GM23338 (cell line): ENCODE measurements at regions not wholly inside any gene's neighbourhood (a gene's known extent, or its start where the extent isn't known, plus 50 kb on each side); places are given as distances from the start of the nearest gene placed in this dataset.
A peak's percentile ranks its signal among the peaks of the same experiment; 100 is the strongest.

ENCODE experiments used
- ATAC-seq: fragments of 200-7000 bp; cut with Tn5 transposase; 3 replicates; pipeline ENCODE4 v1.9.1; 2020
- DNase-seq: peaks from one replicate; pipeline ENCODE4 v3.0.0-alpha.2; 2015; ENCODE audit warnings: low spot score
- H2AFZ ChIP-seq: fragments of 200-600 bp; sonication (generic); 2 replicates; pipeline ENCODE4 v1.8.0; 2016; ENCODE audit warnings: antibody characterized with exemption, mild to moderate bottlenecking, moderate library complexity
- H3F3A ChIP-seq: fragments of 200-600 bp; sonication (generic); replicated peaks from 2 replicates; pipeline ENCODE4 v1.8.0; 2017; ENCODE audit warnings: antibody characterized with exemption, mixed run types, low read depth
- H3K27ac ChIP-seq: fragments of 200-600 bp; sonication (generic); 2 replicates; pipeline ENCODE4 v1.6.1; 2016; ENCODE audit warnings: low read depth
- H3K27me3 ChIP-seq: fragments of 200-600 bp; sonication (generic); 2 replicates; pipeline ENCODE4 v1.8.0; 2016; ENCODE audit warnings: mild to moderate bottlenecking, mixed run types, moderate library complexity; ENCODE audit not compliant: insufficient read depth
- H3K36me3 ChIP-seq: fragments of 200-600 bp; sonication (generic); 2 replicates; pipeline ENCODE4 v1.8.0; 2016; ENCODE audit warnings: mild to moderate bottlenecking; ENCODE audit not compliant: insufficient read depth
- H3K4me1 ChIP-seq: fragments of 200-600 bp; sonication (generic); 2 replicates; pipeline ENCODE4 v1.8.0; 2016; ENCODE audit warnings: mild to moderate bottlenecking, moderate library complexity; ENCODE audit not compliant: insufficient read depth
- H3K4me2 ChIP-seq: fragments of 200-600 bp; sonication (generic); 2 replicates; pipeline ENCODE4 v1.7.1; 2017; ENCODE audit warnings: mixed run types
- H3K4me3 ChIP-seq: fragments of 200-600 bp; sonication (generic); 2 replicates; pipeline ENCODE4 v1.6.1; 2016; ENCODE audit warnings: mixed run types
- H3K79me2 ChIP-seq: fragments of 200-600 bp; sonication (generic); replicated peaks from 2 replicates; pipeline ENCODE4 v1.8.0; 2017; ENCODE audit warnings: mild to moderate bottlenecking; ENCODE audit not compliant: insufficient read depth
- H3K9me2 ChIP-seq: fragments of 200-600 bp; sonication (generic); 2 replicates; pipeline ENCODE4 v1.8.0; 2017; ENCODE audit not compliant: insufficient read depth
- H4K20me1 ChIP-seq: fragments of 200-600 bp; sonication (generic); replicated peaks from 2 replicates; pipeline ENCODE4 v1.8.0; 2017; ENCODE audit warnings: mild to moderate bottlenecking; ENCODE audit not compliant: insufficient read depth
- H3K27ac Mint-ChIP-seq: 2 replicates; pipeline ENCODE4 v1.8.0; 2020; ENCODE audit warnings: inconsistent platforms, mild to moderate bottlenecking, moderate library complexity, mixed read lengths
- H3K27me3 Mint-ChIP-seq: 3 replicates; pipeline ENCODE4 v1.8.0; 2022; ENCODE audit warnings: low read depth, mild to moderate bottlenecking, moderate library complexity, mixed read lengths, inconsistent platforms; ENCODE audit not compliant: insufficient read depth, poor library complexity
- H3K36me3 Mint-ChIP-seq: 3 replicates; pipeline ENCODE4 v1.8.0; 2021; ENCODE audit warnings: low read depth, mild to moderate bottlenecking, inconsistent platforms, moderate library complexity, mixed read lengths
- H3K4me1 Mint-ChIP-seq: 3 replicates; pipeline ENCODE4 v1.8.0; 2020; ENCODE audit warnings: mild to moderate bottlenecking, inconsistent platforms, mixed read lengths
- H3K4me3 Mint-ChIP-seq: 3 replicates; pipeline ENCODE4 v1.8.0; 2021; ENCODE audit warnings: moderate library complexity, mild to moderate bottlenecking, inconsistent platforms, mixed read lengths
- H3K9me3 Mint-ChIP-seq: 3 replicates; pipeline ENCODE4 v1.8.0; 2020; ENCODE audit warnings: moderate library complexity, mild to moderate bottlenecking, inconsistent platforms, mixed read lengths
- CREB1 ChIP-seq: fragments of 250-450 bp; sonication (Bioruptor Pico); IDR thresholded peaks from 2 replicates; pipeline ENCODE4 v1.5.0; 2020; ENCODE audit warnings: low read depth, mild to moderate bottlenecking, moderate library complexity
- EZH2 ChIP-seq: fragments of 200-600 bp; sonication (generic); IDR thresholded peaks from one replicate; pipeline ENCODE4 v1.8.0; 2017; ENCODE audit warnings: antibody characterized with exemption, mild to moderate bottlenecking, low read depth; ENCODE audit not compliant: unreplicated experiment
- EZH2phosphoT487 ChIP-seq: fragments of 200-600 bp; sonication (generic); IDR thresholded peaks from one replicate; pipeline ENCODE4 v1.8.1; 2018; ENCODE audit warnings: antibody characterized with exemption; ENCODE audit not compliant: unreplicated experiment
- JUNB ChIP-seq: IDR thresholded peaks from one replicate; pipeline ENCODE4 v1.6.1; 2016; ENCODE audit warnings: antibody characterized with exemption; ENCODE audit not compliant: unreplicated experiment
- NANOG ChIP-seq: IDR thresholded peaks from 2 replicates; pipeline ENCODE4 v1.6.1; 2016; ENCODE audit warnings: antibody characterized with exemption, borderline replicate concordance
- POLR2AphosphoS5 ChIP-seq: IDR thresholded peaks from 2 replicates; pipeline ENCODE4 v1.6.1; 2016; ENCODE audit warnings: antibody characterized with exemption, low read depth
- STAT1 ChIP-seq: IDR thresholded peaks from one replicate; pipeline ENCODE4 v1.6.1; 2016; ENCODE audit warnings: antibody characterized with exemption; ENCODE audit not compliant: unreplicated experiment
- ZNF114 ChIP-seq: fragments of 250-450 bp; sonication (Bioruptor Pico); IDR thresholded peaks from 2 replicates; pipeline ENCODE4 v1.5.0; 2020; ENCODE audit warnings: mild to moderate bottlenecking, moderate library complexity
- ZNF331 ChIP-seq: fragments of 250-450 bp; sonication (Bioruptor Pico); IDR thresholded peaks from 2 replicates; pipeline ENCODE4 v1.5.0; 2020; ENCODE audit warnings: low read depth, mild to moderate bottlenecking, moderate library complexity
- TF ChIP-seq, protein P1 (sequence below): fragments of 250-450 bp; sonication (Bioruptor Pico); IDR thresholded peaks from 2 replicates; pipeline ENCODE4 v1.5.0; 2020; ENCODE audit warnings: mild to moderate bottlenecking, moderate library complexity
- TF ChIP-seq, protein P2 (sequence below): IDR thresholded peaks from 2 replicates; pipeline ENCODE4 v1.6.1; 2016; ENCODE audit warnings: antibody characterized with exemption
- TF ChIP-seq, protein P3 (sequence below), 2 experiments: fragments of 200-600 bp in 1 of 2; sonication (generic) in 1 of 2; conservative IDR thresholded peaks; 2 replicates each; pipeline versions ENCODE4 v1.5.1 to v1.6.1; 2016 to 2017; ENCODE audit warnings: antibody characterized with exemption in 2 of 2, low read depth in 2 of 2, mild to moderate bottlenecking in 2 of 2, moderate library complexity in 1 of 2
- TF ChIP-seq, protein P4 (sequence below): IDR thresholded peaks from one replicate; pipeline ENCODE4 v1.6.1; 2018; ENCODE audit warnings: antibody characterized with exemption; ENCODE audit not compliant: unreplicated experiment

DNA sequence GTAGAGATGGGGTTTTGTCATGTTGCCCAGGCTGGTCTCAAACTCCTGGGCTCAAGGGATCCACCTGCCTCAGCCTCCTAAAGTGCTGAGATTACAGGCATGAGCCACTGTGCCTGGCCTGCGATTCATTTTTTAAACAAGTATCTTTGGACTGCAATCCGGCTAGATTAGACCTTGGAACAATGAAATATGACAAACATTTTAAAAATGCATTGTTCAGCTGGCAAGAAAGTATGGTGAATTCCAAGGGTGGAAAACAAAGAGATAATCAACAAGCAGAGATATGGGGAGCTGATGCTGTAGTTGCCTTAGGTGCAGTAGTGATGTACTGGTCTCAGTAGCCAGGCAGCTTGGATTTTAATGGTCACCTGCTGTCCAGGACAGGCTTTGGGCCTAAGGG lies 95.8 kb upstream of the GOLGA8J start:
- Histone ChIP-seq H2AFZ (no peak overlapping the region), H3K36me3 (no peaks in the 10 kb centered on the region), H3K4me3 (no peak overlapping the region), H3K27me3 (no peaks in the 10 kb centered on the region), H3K9me2 (no peaks in the 10 kb centered on the region), H3F3A (no peaks in the 10 kb centered on the region), H3K79me2 (no peaks in the 10 kb centered on the region), H4K20me1 (no peaks in the 10 kb centered on the region), H3K27ac (no peak overlapping the region), H3K4me2 (0 out of 2 replicates have a peak overlapping the region, but pooled peaks have one; percentile 3), H3K4me1 (peaks cover 25% of the 10 kb centered on the region)
- Mint-ChIP-seq H3K36me3 (peaks cover 4% of the 10 kb centered on the region; the same call in 2 of the 3 replicates), H3K4me1 (peaks cover 32% of the 10 kb centered on the region), H3K4me3 (no peak overlapping the region), H3K27ac (no peak overlapping the region), H3K27me3 (no peaks in the 10 kb centered on the region), H3K9me3 (peaks cover 4% of the 10 kb centered on the region; the same call in 2 of the 3 replicates)
- ATAC-seq (no peak), DNase-seq (no peak)
- TF ChIP-seq ZNF114 (no peak), NANOG (no peak), CREB1 (CRISPR knock-in tag) (no peak), EZH2phosphoT487 (no peak), STAT1 (no peak), JUNB (no peak), POLR2AphosphoS5 (no peak), ZNF331 (CRISPR knock-in tag) (no peak), EZH2 (no peak)
- TF ChIP-seq, protein P1, sequence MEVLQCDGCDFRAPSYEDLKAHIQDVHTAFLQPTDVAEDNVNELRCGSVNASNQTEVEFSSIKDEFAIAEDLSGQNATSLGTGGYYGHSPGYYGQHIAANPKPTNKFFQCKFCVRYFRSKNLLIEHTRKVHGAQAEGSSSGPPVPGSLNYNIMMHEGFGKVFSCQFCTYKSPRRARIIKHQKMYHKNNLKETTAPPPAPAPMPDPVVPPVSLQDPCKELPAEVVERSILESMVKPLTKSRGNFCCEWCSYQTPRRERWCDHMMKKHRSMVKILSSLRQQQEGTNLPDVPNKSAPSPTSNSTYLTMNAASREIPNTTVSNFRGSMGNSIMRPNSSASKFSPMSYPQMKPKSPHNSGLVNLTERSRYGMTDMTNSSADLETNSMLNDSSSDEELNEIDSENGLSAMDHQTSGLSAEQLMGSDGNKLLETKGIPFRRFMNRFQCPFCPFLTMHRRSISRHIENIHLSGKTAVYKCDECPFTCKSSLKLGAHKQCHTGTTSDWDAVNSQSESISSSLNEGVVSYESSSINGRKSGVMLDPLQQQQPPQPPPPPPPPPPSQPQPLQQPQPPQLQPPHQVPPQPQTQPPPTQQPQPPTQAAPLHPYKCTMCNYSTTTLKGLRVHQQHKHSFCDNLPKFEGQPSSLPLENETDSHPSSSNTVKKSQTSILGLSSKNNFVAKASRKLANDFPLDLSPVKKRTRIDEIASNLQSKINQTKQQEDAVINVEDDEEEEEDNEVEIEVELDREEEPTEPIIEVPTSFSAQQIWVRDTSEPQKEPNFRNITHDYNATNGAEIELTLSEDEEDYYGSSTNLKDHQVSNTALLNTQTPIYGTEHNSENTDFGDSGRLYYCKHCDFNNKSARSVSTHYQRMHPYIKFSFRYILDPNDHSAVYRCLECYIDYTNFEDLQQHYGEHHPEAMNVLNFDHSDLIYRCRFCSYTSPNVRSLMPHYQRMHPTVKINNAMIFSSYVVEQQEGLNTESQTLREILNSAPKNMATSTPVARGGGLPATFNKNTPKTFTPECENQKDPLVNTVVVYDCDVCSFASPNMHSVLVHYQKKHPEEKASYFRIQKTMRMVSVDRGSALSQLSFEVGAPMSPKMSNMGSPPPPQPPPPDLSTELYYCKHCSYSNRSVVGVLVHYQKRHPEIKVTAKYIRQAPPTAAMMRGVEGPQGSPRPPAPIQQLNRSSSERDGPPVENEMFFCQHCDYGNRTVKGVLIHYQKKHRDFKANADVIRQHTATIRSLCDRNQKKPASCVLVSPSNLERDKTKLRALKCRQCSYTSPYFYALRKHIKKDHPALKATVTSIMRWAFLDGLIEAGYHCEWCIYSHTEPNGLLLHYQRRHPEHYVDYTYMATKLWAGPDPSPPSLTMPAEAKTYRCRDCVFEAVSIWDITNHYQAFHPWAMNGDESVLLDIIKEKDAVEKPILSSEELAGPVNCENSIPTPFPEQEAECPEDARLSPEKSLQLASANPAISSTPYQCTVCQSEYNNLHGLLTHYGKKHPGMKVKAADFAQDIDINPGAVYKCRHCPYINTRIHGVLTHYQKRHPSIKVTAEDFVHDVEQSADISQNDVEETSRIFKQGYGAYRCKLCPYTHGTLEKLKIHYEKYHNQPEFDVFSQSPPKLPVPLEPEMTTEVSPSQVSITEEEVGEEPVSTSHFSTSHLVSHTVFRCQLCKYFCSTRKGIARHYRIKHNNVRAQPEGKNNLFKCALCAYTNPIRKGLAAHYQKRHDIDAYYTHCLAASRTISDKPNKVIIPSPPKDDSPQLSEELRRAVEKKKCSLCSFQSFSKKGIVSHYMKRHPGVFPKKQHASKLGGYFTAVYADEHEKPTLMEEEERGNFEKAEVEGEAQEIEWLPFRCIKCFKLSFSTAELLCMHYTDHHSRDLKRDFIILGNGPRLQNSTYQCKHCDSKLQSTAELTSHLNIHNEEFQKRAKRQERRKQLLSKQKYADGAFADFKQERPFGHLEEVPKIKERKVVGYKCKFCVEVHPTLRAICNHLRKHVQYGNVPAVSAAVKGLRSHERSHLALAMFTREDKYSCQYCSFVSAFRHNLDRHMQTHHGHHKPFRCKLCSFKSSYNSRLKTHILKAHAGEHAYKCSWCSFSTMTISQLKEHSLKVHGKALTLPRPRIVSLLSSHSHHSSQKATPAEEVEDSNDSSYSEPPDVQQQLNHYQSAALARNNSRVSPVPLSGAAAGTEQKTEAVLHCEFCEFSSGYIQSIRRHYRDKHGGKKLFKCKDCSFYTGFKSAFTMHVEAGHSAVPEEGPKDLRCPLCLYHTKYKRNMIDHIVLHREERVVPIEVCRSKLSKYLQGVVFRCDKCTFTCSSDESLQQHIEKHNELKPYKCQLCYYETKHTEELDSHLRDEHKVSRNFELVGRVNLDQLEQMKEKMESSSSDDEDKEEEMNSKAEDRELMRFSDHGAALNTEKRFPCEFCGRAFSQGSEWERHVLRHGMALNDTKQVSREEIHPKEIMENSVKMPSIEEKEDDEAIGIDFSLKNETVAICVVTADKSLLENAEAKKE (CRISPR knock-in tag): no peak
- TF ChIP-seq, protein P2, sequence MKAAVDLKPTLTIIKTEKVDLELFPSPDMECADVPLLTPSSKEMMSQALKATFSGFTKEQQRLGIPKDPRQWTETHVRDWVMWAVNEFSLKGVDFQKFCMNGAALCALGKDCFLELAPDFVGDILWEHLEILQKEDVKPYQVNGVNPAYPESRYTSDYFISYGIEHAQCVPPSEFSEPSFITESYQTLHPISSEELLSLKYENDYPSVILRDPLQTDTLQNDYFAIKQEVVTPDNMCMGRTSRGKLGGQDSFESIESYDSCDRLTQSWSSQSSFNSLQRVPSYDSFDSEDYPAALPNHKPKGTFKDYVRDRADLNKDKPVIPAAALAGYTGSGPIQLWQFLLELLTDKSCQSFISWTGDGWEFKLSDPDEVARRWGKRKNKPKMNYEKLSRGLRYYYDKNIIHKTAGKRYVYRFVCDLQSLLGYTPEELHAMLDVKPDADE: no peak
- TF ChIP-seq, protein P3, sequence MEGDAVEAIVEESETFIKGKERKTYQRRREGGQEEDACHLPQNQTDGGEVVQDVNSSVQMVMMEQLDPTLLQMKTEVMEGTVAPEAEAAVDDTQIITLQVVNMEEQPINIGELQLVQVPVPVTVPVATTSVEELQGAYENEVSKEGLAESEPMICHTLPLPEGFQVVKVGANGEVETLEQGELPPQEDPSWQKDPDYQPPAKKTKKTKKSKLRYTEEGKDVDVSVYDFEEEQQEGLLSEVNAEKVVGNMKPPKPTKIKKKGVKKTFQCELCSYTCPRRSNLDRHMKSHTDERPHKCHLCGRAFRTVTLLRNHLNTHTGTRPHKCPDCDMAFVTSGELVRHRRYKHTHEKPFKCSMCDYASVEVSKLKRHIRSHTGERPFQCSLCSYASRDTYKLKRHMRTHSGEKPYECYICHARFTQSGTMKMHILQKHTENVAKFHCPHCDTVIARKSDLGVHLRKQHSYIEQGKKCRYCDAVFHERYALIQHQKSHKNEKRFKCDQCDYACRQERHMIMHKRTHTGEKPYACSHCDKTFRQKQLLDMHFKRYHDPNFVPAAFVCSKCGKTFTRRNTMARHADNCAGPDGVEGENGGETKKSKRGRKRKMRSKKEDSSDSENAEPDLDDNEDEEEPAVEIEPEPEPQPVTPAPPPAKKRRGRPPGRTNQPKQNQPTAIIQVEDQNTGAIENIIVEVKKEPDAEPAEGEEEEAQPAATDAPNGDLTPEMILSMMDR (conservative IDR thresholded peaks at IDR 0.05; ENCODE audit: low read depth in 2 of 2): no peak
- TF ChIP-seq, protein P4, sequence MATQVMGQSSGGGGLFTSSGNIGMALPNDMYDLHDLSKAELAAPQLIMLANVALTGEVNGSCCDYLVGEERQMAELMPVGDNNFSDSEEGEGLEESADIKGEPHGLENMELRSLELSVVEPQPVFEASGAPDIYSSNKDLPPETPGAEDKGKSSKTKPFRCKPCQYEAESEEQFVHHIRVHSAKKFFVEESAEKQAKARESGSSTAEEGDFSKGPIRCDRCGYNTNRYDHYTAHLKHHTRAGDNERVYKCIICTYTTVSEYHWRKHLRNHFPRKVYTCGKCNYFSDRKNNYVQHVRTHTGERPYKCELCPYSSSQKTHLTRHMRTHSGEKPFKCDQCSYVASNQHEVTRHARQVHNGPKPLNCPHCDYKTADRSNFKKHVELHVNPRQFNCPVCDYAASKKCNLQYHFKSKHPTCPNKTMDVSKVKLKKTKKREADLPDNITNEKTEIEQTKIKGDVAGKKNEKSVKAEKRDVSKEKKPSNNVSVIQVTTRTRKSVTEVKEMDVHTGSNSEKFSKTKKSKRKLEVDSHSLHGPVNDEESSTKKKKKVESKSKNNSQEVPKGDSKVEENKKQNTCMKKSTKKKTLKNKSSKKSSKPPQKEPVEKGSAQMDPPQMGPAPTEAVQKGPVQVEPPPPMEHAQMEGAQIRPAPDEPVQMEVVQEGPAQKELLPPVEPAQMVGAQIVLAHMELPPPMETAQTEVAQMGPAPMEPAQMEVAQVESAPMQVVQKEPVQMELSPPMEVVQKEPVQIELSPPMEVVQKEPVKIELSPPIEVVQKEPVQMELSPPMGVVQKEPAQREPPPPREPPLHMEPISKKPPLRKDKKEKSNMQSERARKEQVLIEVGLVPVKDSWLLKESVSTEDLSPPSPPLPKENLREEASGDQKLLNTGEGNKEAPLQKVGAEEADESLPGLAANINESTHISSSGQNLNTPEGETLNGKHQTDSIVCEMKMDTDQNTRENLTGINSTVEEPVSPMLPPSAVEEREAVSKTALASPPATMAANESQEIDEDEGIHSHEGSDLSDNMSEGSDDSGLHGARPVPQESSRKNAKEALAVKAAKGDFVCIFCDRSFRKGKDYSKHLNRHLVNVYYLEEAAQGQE: no peak
